ENCODE measurements at regions not wholly inside any gene's neighbourhood (a gene's known extent, or its start where the extent isn't known, plus 50 kb on each side); places are given as distances from the start of the nearest gene placed in this dataset.
A peak's percentile ranks its signal among the peaks of the same experiment; 100 is the strongest.
"Not testable (repeated sequence)": the region's sequence is repeated elsewhere in the genome, so short reads cannot be mapped to it uniquely, and the experiment has no call there.

GRCh38 chr12:14207905-14208551 lies 157.5 kb upstream of the ATF7IP start:
- no peak for DNase-seq (ENCODE audit: low spot score)

- DNase-seq (ENCODE audit: low spot score): no peak
Observed at GRCh38 chr12:14211947-14212387, 153.5 kb upstream of the ATF7IP start.

GRCh38 chr12:14213542-14213941 lies 151.9 kb upstream of the ATF7IP start:
- no peak for DNase-seq (ENCODE audit: low spot score)

GRCh38 chr12:14214495-14214894 lies 151.0 kb upstream of the ATF7IP start:
- DNase-seq (ENCODE audit: low spot score): no peak

GRCh38 chr12:14215949-14216348 lies 149.5 kb upstream of the ATF7IP start:
- DNase-seq (ENCODE audit: low spot score): not testable (repeated sequence)

GRCh38 chr12:14216405-14217294 lies 148.8 kb upstream of the ATF7IP start:
- peak; percentile 42 for DNase-seq (ENCODE audit: low spot score)

- no peak for DNase-seq (ENCODE audit: low spot score)
Observed at GRCh38 chr12:14219156-14219555, 146.3 kb upstream of the ATF7IP start.

GRCh38 chr12:14219670-14220069 lies 145.8 kb upstream of the ATF7IP start:
- DNase-seq (ENCODE audit: low spot score): not testable (repeated sequence)

- DNase-seq (ENCODE audit: low spot score): no peak
Observed at GRCh38 chr12:14225064-14225463, 140.4 kb upstream of the ATF7IP start.

GRCh38 chr12:14235176-14235575 lies 130.3 kb upstream of the ATF7IP start:
- not testable (repeated sequence) for DNase-seq (ENCODE audit: low spot score)

GRCh38 chr12:14236641-14237040 lies 128.8 kb upstream of the ATF7IP start:
- DNase-seq (ENCODE audit: low spot score): not testable (repeated sequence)

- DNase-seq (ENCODE audit: low spot score): peak; percentile 36
Observed at GRCh38 chr12:14238221-14238792, 127.2 kb upstream of the ATF7IP start.

- DNase-seq (ENCODE audit: low spot score): peak; percentile 53
Observed at GRCh38 chr12:14239350-14239934, 126.0 kb upstream of the ATF7IP start.

GRCh38 chr12:14239935-14240872 lies 125.3 kb upstream of the ATF7IP start:
- no peak for DNase-seq (ENCODE audit: low spot score)

GRCh38 chr12:14240873-14241220 lies 124.6 kb upstream of the ATF7IP start:
- DNase-seq (ENCODE audit: low spot score): no peak

GRCh38 chr12:14242825-14243224 lies 122.7 kb upstream of the ATF7IP start:
- not testable (repeated sequence) for DNase-seq (ENCODE audit: low spot score)

GRCh38 chr12:14243941-14244340 lies 121.5 kb upstream of the ATF7IP start:
- DNase-seq (ENCODE audit: low spot score): no peak

- no peak for DNase-seq (ENCODE audit: low spot score)
Observed at GRCh38 chr12:14244876-14245669, 120.4 kb upstream of the ATF7IP start.

- no peak for DNase-seq (ENCODE audit: low spot score)
Observed at GRCh38 chr12:14247166-14247565, 118.3 kb upstream of the ATF7IP start.

- no peak for DNase-seq (ENCODE audit: low spot score)
Observed at GRCh38 chr12:14249368-14249767, 116.1 kb upstream of the ATF7IP start.

GRCh38 chr12:14252697-14253096 lies 112.8 kb upstream of the ATF7IP start:
- no peak for DNase-seq (ENCODE audit: low spot score)
